ENCODE measurements at regions not wholly inside any gene's neighbourhood (a gene's known extent, or its start where the extent isn't known, plus 50 kb on each side); places are given as distances from the start of the nearest gene placed in this dataset.
"Not testable (repeated sequence)": the region's sequence is repeated elsewhere in the genome, so short reads cannot be mapped to it uniquely, and the experiment has no call there.

DNA sequence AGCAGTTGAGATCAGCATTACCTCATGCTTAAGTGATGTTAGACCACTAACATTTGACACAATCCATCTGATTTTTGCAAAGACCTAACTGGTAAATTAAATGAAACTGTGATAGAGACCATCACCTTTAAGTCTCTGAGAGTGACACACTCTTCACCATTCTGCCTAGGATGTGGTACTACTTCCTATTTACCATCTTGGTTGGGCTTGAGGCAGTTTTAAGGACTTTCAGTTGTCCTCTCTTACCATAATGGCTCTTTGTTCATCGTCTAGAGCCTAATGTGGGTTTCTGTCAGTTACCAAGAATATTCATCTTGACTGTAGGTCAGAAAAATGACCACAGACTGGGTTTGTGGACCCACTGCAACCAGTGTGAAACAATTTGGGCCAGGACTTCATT is 158.1 kb downstream of the CETN3 start:
- CTCF ChIA-PET, result no interaction called here

DNA sequence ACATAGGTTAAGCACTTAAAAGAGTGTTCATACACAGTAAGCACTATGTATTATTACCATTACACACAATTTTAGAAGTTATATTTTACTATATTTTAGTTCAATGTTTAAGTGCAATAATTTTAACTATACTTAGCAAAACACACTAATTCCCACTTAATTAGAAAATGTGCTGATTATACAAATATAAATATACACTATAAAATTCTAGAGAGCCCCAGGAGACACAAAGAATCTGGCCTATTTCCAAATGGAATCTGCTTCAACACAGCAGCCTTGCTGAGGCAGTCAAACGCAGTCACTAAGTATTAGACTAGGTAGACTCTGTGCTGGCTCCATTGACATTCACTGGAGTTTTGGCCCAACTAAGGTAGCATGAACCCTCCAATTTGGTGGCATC is 160.9 kb downstream of the CETN3 start:
- no peak overlapping the region for H3K4me3 ChIP-seq (ENCODE audit: low read depth in 2 of 2, low read length in 2 of 2)
- no peak for DNase-seq (ENCODE audit: low read depth, low spot score)
- no peak overlapping the region for H3K27ac ChIP-seq (ENCODE audit: low read length)
- no peaks in the 10 kb centered on the region; the same call in 1 of the 2 replicates for H3K27me3 ChIP-seq (ENCODE audit: control insufficient read depth, insufficient read depth, low read length)
- intact Hi-C loops (cut with micrococcal nuclease; ENCODE audit: unreplicated experiment), result no loop called here
- no peaks in the 10 kb centered on the region for H3K4me1 ChIP-seq (ENCODE audit: control insufficient read depth, insufficient read depth, low read length)
- no peak for ATAC-seq
- H3K36me3 ChIP-seq (ENCODE audit: control insufficient read depth, insufficient read depth, low read length), result no peaks in the 10 kb centered on the region
- CTCF ChIA-PET, result no interaction called here
- H3K9me3 ChIP-seq (ENCODE audit: control insufficient read depth, insufficient read depth, low read depth, low read length), result no peaks in the 10 kb centered on the region
- no peak for TF ChIP-seq SIN3A (IDR thresholded peaks at IDR 0.05; ENCODE audit: borderline replicate concordance, insufficient read depth, low read depth, low read length)
- no peak for TF ChIP-seq POLR2AphosphoS5 (IDR thresholded peaks at IDR 0.05; ENCODE audit: low read depth, low read length)
- TF ChIP-seq, protein P1, sequence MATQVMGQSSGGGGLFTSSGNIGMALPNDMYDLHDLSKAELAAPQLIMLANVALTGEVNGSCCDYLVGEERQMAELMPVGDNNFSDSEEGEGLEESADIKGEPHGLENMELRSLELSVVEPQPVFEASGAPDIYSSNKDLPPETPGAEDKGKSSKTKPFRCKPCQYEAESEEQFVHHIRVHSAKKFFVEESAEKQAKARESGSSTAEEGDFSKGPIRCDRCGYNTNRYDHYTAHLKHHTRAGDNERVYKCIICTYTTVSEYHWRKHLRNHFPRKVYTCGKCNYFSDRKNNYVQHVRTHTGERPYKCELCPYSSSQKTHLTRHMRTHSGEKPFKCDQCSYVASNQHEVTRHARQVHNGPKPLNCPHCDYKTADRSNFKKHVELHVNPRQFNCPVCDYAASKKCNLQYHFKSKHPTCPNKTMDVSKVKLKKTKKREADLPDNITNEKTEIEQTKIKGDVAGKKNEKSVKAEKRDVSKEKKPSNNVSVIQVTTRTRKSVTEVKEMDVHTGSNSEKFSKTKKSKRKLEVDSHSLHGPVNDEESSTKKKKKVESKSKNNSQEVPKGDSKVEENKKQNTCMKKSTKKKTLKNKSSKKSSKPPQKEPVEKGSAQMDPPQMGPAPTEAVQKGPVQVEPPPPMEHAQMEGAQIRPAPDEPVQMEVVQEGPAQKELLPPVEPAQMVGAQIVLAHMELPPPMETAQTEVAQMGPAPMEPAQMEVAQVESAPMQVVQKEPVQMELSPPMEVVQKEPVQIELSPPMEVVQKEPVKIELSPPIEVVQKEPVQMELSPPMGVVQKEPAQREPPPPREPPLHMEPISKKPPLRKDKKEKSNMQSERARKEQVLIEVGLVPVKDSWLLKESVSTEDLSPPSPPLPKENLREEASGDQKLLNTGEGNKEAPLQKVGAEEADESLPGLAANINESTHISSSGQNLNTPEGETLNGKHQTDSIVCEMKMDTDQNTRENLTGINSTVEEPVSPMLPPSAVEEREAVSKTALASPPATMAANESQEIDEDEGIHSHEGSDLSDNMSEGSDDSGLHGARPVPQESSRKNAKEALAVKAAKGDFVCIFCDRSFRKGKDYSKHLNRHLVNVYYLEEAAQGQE (IDR thresholded peaks at IDR 0.05; ENCODE audit: insufficient read depth in 1 of 2, low read depth in 2 of 2, low read length in 1 of 2), result no peak
- TF ChIP-seq, protein P2, sequence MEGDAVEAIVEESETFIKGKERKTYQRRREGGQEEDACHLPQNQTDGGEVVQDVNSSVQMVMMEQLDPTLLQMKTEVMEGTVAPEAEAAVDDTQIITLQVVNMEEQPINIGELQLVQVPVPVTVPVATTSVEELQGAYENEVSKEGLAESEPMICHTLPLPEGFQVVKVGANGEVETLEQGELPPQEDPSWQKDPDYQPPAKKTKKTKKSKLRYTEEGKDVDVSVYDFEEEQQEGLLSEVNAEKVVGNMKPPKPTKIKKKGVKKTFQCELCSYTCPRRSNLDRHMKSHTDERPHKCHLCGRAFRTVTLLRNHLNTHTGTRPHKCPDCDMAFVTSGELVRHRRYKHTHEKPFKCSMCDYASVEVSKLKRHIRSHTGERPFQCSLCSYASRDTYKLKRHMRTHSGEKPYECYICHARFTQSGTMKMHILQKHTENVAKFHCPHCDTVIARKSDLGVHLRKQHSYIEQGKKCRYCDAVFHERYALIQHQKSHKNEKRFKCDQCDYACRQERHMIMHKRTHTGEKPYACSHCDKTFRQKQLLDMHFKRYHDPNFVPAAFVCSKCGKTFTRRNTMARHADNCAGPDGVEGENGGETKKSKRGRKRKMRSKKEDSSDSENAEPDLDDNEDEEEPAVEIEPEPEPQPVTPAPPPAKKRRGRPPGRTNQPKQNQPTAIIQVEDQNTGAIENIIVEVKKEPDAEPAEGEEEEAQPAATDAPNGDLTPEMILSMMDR (IDR thresholded peaks at IDR 0.05), result no peak
- TF ChIP-seq TCF7L2 (IDR thresholded peaks at IDR 0.05; ENCODE audit: low read depth, low read length), result no peak
- in situ Hi-C loops (cut with HindIII; ENCODE audit: low pct_unique_long_range_greater_than_20kb, low sequenced_read_pairs), result no loop called here
- no TSS peak for BruUV-seq (replicated peaks)
- POLR2A ChIA-PET, result interaction anchor here (1.2 kb wide), 1 partner anchor 12 kb away, joined by 3 read pairs; no protein-coding TSS in a partner anchor

More for the DNA sequence above, 158.1 kb downstream of the CETN3 start:
- Histone ChIP-seq H3K27ac (ENCODE audit: low read length) (no peak overlapping the region), H3K27me3 (ENCODE audit: control insufficient read depth, insufficient read depth, low read length) (no peaks in the 10 kb centered on the region), H3K4me3 (ENCODE audit: low read depth in 2 of 2, low read length in 2 of 2) (no peak overlapping the region), H3K9me3 (ENCODE audit: control insufficient read depth, insufficient read depth, low read depth, low read length) (no peaks in the 10 kb centered on the region), H3K36me3 (ENCODE audit: control insufficient read depth, insufficient read depth, low read length) (no peaks in the 10 kb centered on the region), H3K4me1 (ENCODE audit: control insufficient read depth, insufficient read depth, low read length) (no peaks in the 10 kb centered on the region)
- intact Hi-C loops (cut with micrococcal nuclease; ENCODE audit: unreplicated experiment) (no loop called here), in situ Hi-C loops (cut with HindIII; ENCODE audit: low pct_unique_long_range_greater_than_20kb, low sequenced_read_pairs) (no loop called here)
- TF ChIP-seq, protein P2 (IDR thresholded peaks at IDR 0.05), result no peak
- no peak for TF ChIP-seq TCF7L2 (IDR thresholded peaks at IDR 0.05; ENCODE audit: low read depth, low read length)
- DNase-seq (ENCODE audit: low read depth, low spot score) (no peak), ATAC-seq (no peak)
- no TSS peak for BruUV-seq (replicated peaks)
- POLR2A ChIA-PET, result no interaction called here

DNA sequence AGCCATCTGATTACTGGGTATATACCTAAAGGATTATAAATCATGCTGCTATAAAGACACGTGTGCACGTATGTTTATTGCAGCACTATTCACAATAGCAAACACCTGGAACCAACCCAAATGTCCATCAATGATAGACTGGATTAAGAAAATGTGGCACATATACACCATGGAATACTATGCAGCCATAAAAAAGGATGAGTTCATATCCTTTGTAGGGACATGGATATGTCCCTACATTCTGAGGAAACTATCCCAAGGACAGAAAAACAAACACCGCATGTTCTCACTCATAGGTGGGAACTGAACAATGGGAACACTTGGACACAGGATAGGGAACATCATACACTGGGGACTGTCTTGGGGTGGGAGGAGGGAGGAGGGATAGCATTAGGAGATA is 165.7 kb downstream of the CETN3 start:
- in situ Hi-C loops (cut with HindIII; ENCODE audit: low pct_unique_long_range_greater_than_20kb, low sequenced_read_pairs); intact Hi-C loops (cut with micrococcal nuclease; ENCODE audit: unreplicated experiment); H3K27me3 ChIP-seq (ENCODE audit: control insufficient read depth, insufficient read depth, low read length); H3K27ac ChIP-seq (ENCODE audit: low read length); DNase-seq (ENCODE audit: low read depth, low spot score); BruUV-seq (replicated peaks); ATAC-seq; CTCF ChIA-PET; H3K4me3 ChIP-seq (ENCODE audit: low read depth in 2 of 2, low read length in 2 of 2); H3K36me3 ChIP-seq (ENCODE audit: control insufficient read depth, insufficient read depth, low read length); H3K4me1 ChIP-seq (ENCODE audit: control insufficient read depth, insufficient read depth, low read length); POLR2A ChIA-PET; H3K9me3 ChIP-seq (ENCODE audit: control insufficient read depth, insufficient read depth, low read depth, low read length): not testable (repeated sequence)
